Lower leg skin (tissue), 3 donors: ENCODE measurements at regions not wholly inside any gene's neighbourhood (a gene's known extent, or its start where the extent isn't known, plus 50 kb on each side); places are given as distances from the start of the nearest gene placed in this dataset.

Experiments used
- CTCF ChIP-seq, 3 donors: fragments of 450-650 bp; IDR thresholded peaks; one replicate each; pipeline ENCODE4 v1.5.1; 2016; ENCODE audit warnings: antibody characterized with exemption in 3 of 3, mild to moderate bottlenecking in 3 of 3, moderate library complexity in 2 of 3
- POLR2A ChIP-seq, 2 donors: fragments of 450-650 bp; IDR thresholded peaks; one replicate each; pipeline ENCODE4 v1.6.1; 2016 to 2017; ENCODE audit warnings: antibody characterized with exemption in 2 of 2, mild to moderate bottlenecking in 1 of 2, moderate library complexity in 1 of 2

- TF ChIP-seq CTCF (IDR thresholded peaks at IDR 0.05) (no peak), POLR2A (IDR thresholded peaks at IDR 0.05) (no peak)
Observed at GRCh38 chr13:64553411-64554129, 2676.6 kb downstream of the PCDH9 start.
